ENCODE measurements at regions not wholly inside any gene's neighbourhood (a gene's known extent, or its start where the extent isn't known, plus 50 kb on each side); places are given as distances from the start of the nearest gene placed in this dataset.

DNA sequence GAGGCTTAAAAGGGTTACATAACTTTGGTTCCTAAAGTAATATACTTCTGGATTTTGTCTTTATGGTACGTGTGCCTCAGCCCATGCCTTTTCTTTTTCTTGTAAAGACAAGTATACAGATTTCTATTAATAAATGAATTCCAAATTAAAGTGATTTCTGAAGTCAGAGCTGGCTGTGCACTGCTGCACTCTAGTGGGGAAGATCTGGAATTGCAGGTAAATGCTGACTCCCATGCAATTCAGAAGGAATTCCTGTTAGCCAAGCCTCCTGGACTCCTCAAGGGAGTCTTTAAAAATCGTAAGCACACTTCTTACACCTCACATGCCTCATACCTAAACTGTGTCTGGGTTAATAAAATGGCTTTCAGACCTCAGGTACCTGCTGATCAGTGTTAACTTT lies 118.4 kb upstream of the SLC7A1 start:
- no peak overlapping the region for H3K14ac ChIP-seq (ENCODE audit: low read length in 2 of 2)

DNA sequence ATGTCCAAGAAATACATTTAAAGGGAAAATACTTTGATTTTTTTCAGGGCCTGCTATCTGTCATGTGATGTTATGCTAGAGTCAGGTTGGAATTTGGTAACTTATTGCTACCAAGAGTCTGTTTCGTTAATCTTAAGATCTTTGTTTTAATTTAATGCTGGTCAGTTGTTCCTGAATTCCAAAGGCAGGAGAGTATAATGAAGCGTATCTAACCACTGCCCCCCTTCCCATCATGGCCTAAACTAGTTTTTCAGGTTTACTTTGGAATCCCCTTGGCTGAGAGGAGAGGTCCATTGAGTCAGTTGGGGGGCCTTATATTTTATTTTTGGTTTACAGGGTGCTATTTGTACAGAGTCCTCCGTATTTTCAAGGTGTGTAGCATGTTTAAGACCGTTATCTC lies 116.3 kb upstream of the SLC7A1 start:
- H2BK120ac ChIP-seq (ENCODE audit: low read depth, low read length) = no peak overlapping the region
- no peak overlapping the region for H3K14ac ChIP-seq (ENCODE audit: low read length in 2 of 2)
- no peak overlapping the region for H3K18ac ChIP-seq (ENCODE audit: low read depth in 1 of 2, low read length in 2 of 2)
- no peak overlapping the region for H3K4me2 ChIP-seq (ENCODE audit: low read length, poor library complexity, severe bottlenecking)
- peaks cover 3 to 12% of the 10 kb centered on the region in 2 experiments for H3K27me3 ChIP-seq (ENCODE audit: control insufficient read depth in 1 of 2, insufficient read depth in 1 of 2, low read length in 2 of 2)
- peaks cover 2% of the 10 kb centered on the region for H3K4me1 ChIP-seq (ENCODE audit: control insufficient read depth, insufficient read depth, low read depth, low read length)
- H3K36me3 ChIP-seq (ENCODE audit: control insufficient read depth in 1 of 2, insufficient read depth in 2 of 2, low read depth in 1 of 2, low read length in 2 of 2) = no peaks in the 10 kb centered on the region
- no peak overlapping the region for H3K9ac ChIP-seq (ENCODE audit: low read length)
- no peak for DNase-seq
- no peak overlapping the region for H2BK15ac ChIP-seq (ENCODE audit: low read depth, poor library complexity, severe bottlenecking)
- H3K79me1 ChIP-seq (replicated peaks; ENCODE audit: low read length, poor library complexity, severe bottlenecking) = no peaks in the 10 kb centered on the region
- H4K8ac ChIP-seq (ENCODE audit: low read length) = no peak overlapping the region
- H2BK12ac ChIP-seq (ENCODE audit: low read length in 2 of 2) = no peak overlapping the region
- H2AFZ ChIP-seq (ENCODE audit: low read depth, low read length) = no peak overlapping the region
- no peak overlapping the region for H2AK5ac ChIP-seq (ENCODE audit: low read length, severe bottlenecking)
- H3K9me3 ChIP-seq (ENCODE audit: control insufficient read depth, low read length) = peaks cover 21% of the 10 kb centered on the region
- H3K4me3 ChIP-seq (ENCODE audit: insufficient read depth in 1 of 2, low read depth in 1 of 2, low read length in 2 of 2) = no peak overlapping the region
- no peak overlapping the region for H2BK5ac ChIP-seq (ENCODE audit: low read depth, low read length, poor library complexity, severe bottlenecking)
- no peak overlapping the region for H4K91ac ChIP-seq (ENCODE audit: low read length)
- no peak overlapping the region for H3K4ac ChIP-seq (ENCODE audit: low read depth in 1 of 2, low read length in 2 of 2)
- no peak overlapping the region for H3K27ac ChIP-seq (ENCODE audit: low read length, poor library complexity, severe bottlenecking)
- 97% methylated on average over 4 of the region's 4 CpGs for WGBS
- H3K23ac ChIP-seq (ENCODE audit: low read length in 2 of 2) = no peak overlapping the region

More for the DNA sequence above, 118.4 kb upstream of the SLC7A1 start:
- Histone ChIP-seq H3K27ac (ENCODE audit: low read length, poor library complexity, severe bottlenecking) (no peak overlapping the region), H3K9ac (ENCODE audit: low read length) (no peak overlapping the region), H2BK120ac (ENCODE audit: low read depth, low read length) (no peak overlapping the region), H3K79me1 (replicated peaks; ENCODE audit: low read length, poor library complexity, severe bottlenecking) (no peaks in the 10 kb centered on the region), H3K36me3 (ENCODE audit: control insufficient read depth in 1 of 2, insufficient read depth in 2 of 2, low read depth in 1 of 2, low read length in 2 of 2) (no peaks in the 10 kb centered on the region), H3K4ac (ENCODE audit: low read depth in 1 of 2, low read length in 2 of 2) (no peak overlapping the region), H3K4me3 (ENCODE audit: insufficient read depth in 1 of 2, low read depth in 1 of 2, low read length in 2 of 2) (no peak overlapping the region), H3K9me3 (ENCODE audit: control insufficient read depth, low read length) (peaks cover 21% of the 10 kb centered on the region), H4K91ac (ENCODE audit: low read length) (no peak overlapping the region), H3K4me2 (ENCODE audit: low read length, poor library complexity, severe bottlenecking) (no peak overlapping the region), H3K27me3 (ENCODE audit: control insufficient read depth in 1 of 2, insufficient read depth in 1 of 2, low read length in 2 of 2) (peaks cover 3 to 12% of the 10 kb centered on the region in 2 experiments), H2BK15ac (ENCODE audit: low read depth, poor library complexity, severe bottlenecking) (no peak overlapping the region), H4K8ac (ENCODE audit: low read length) (no peak overlapping the region), H3K18ac (ENCODE audit: low read depth in 1 of 2, low read length in 2 of 2) (no peak overlapping the region), H3K23ac (ENCODE audit: low read length in 2 of 2) (no peak overlapping the region), H2AK5ac (ENCODE audit: low read length, severe bottlenecking) (no peak overlapping the region), H2BK5ac (ENCODE audit: low read depth, low read length, poor library complexity, severe bottlenecking) (no peak overlapping the region), H2BK12ac (ENCODE audit: low read length in 2 of 2) (no peak overlapping the region), H2AFZ (ENCODE audit: low read depth, low read length) (no peak overlapping the region), H3K4me1 (ENCODE audit: control insufficient read depth, insufficient read depth, low read depth, low read length) (no peaks in the 10 kb centered on the region)
- DNase-seq = no peak
- WGBS = 14% methylated on average over 1 of the region's 2 CpGs

DNA sequence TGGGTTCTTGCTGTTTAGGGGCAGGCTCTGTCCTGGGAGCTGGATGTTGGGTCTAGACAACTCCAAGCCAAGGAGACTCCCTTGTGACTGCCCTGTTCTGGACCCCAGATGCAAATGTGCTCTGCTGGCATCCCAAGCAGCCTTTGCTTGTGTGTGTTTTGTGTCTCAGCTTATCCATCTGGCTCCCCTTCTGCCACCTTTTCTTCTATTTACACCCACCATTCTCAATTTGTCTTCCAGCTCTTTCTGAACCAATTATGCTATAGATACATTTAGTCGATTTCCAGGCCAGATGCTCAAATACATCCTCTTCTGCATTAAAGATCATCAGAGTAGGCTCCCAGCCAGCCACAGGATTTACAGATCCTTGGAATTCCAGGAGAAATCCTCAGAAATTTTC lies 115.0 kb upstream of the SLC7A1 start:
- Histone ChIP-seq H3K4me3 (ENCODE audit: insufficient read depth in 1 of 2, low read depth in 1 of 2, low read length in 2 of 2) (no peak overlapping the region), H2BK5ac (ENCODE audit: low read depth, low read length, poor library complexity, severe bottlenecking) (no peak overlapping the region), H3K14ac (ENCODE audit: low read length in 2 of 2) (no peak overlapping the region), H3K18ac (ENCODE audit: low read depth in 1 of 2, low read length in 2 of 2) (no peak overlapping the region), H3K27ac (ENCODE audit: low read length, poor library complexity, severe bottlenecking) (no peak overlapping the region), H3K9ac (ENCODE audit: low read length) (no peak overlapping the region), H4K91ac (ENCODE audit: low read length) (no peak overlapping the region), H2BK120ac (ENCODE audit: low read depth, low read length) (no peak overlapping the region), H3K4me2 (ENCODE audit: low read length, poor library complexity, severe bottlenecking) (no peak overlapping the region), H3K4ac (ENCODE audit: low read depth in 1 of 2, low read length in 2 of 2) (no peak overlapping the region), H3K79me1 (replicated peaks; ENCODE audit: low read length, poor library complexity, severe bottlenecking) (no peaks in the 10 kb centered on the region), H2AK5ac (ENCODE audit: low read length, severe bottlenecking) (no peak overlapping the region), H3K27me3 (ENCODE audit: control insufficient read depth in 1 of 2, insufficient read depth in 1 of 2, low read length in 2 of 2) (peaks cover 3 to 5% of the 10 kb centered on the region in 2 experiments), H3K23ac (ENCODE audit: low read length in 2 of 2) (no peak overlapping the region), H2BK15ac (ENCODE audit: low read depth, poor library complexity, severe bottlenecking) (no peak overlapping the region), H3K9me3 (ENCODE audit: control insufficient read depth, low read length) (peaks cover 21% of the 10 kb centered on the region), H3K4me1 (ENCODE audit: control insufficient read depth, insufficient read depth, low read depth, low read length) (peaks cover 2% of the 10 kb centered on the region), H4K8ac (ENCODE audit: low read length) (no peak overlapping the region), H2AFZ (ENCODE audit: low read depth, low read length) (no peak overlapping the region), H3K36me3 (ENCODE audit: control insufficient read depth in 1 of 2, insufficient read depth in 2 of 2, low read depth in 1 of 2, low read length in 2 of 2) (peaks cover 0 to 3% of the 10 kb centered on the region in 2 experiments), H2BK12ac (ENCODE audit: low read length in 2 of 2) (no peak overlapping the region)
- WGBS = 91% methylated on average over 1 of the region's 1 CpG
- no peak for DNase-seq

GRCh38 chr13:29709407-29710069 lies 114.0 kb upstream of the SLC7A1 start:
- H3K4ac ChIP-seq (ENCODE audit: low read depth in 1 of 2, low read length in 2 of 2) = no peak overlapping the region
- no peak overlapping the region for H2BK15ac ChIP-seq (ENCODE audit: low read depth, poor library complexity, severe bottlenecking)
- peaks cover 2% of the 10 kb centered on the region for H3K4me1 ChIP-seq (ENCODE audit: control insufficient read depth, insufficient read depth, low read depth, low read length)
- H2AK5ac ChIP-seq (ENCODE audit: low read length, severe bottlenecking) = no peak overlapping the region
- H3K79me1 ChIP-seq (replicated peaks; ENCODE audit: low read length, poor library complexity, severe bottlenecking) = no peaks in the 10 kb centered on the region
- no peak overlapping the region for H3K4me2 ChIP-seq (ENCODE audit: low read length, poor library complexity, severe bottlenecking)
- H3K9me3 ChIP-seq (ENCODE audit: control insufficient read depth, low read length) = peaks cover 11% of the 10 kb centered on the region
- no peak overlapping the region for H2AFZ ChIP-seq (ENCODE audit: low read depth, low read length)
- H3K27ac ChIP-seq (ENCODE audit: low read length, poor library complexity, severe bottlenecking) = no peak overlapping the region
- no peak overlapping the region for H3K4me3 ChIP-seq (ENCODE audit: insufficient read depth in 1 of 2, low read depth in 1 of 2, low read length in 2 of 2)
- no peak overlapping the region for H3K9ac ChIP-seq (ENCODE audit: low read length)
- H3K27me3 ChIP-seq (ENCODE audit: control insufficient read depth in 1 of 2, insufficient read depth in 1 of 2, low read length in 2 of 2) = peaks cover 3 to 5% of the 10 kb centered on the region in 2 experiments
- H3K18ac ChIP-seq (ENCODE audit: low read depth in 1 of 2, low read length in 2 of 2) = no peak overlapping the region
- no peak overlapping the region for H2BK5ac ChIP-seq (ENCODE audit: low read depth, low read length, poor library complexity, severe bottlenecking)
- H3K23ac ChIP-seq (ENCODE audit: low read length in 2 of 2) = no peak overlapping the region
- H2BK12ac ChIP-seq (ENCODE audit: low read length in 2 of 2) = no peak overlapping the region
- H4K91ac ChIP-seq (ENCODE audit: low read length) = no peak overlapping the region
- H3K36me3 ChIP-seq (ENCODE audit: control insufficient read depth in 1 of 2, insufficient read depth in 2 of 2, low read depth in 1 of 2, low read length in 2 of 2) = peaks cover 0 to 3% of the 10 kb centered on the region in 2 experiments
- no peak overlapping the region for H3K14ac ChIP-seq (ENCODE audit: low read length in 2 of 2)
- no peak overlapping the region for H4K8ac ChIP-seq (ENCODE audit: low read length)
- WGBS = 79% methylated on average over 14 of the region's 14 CpGs
- DNase-seq = no peak
- H2BK120ac ChIP-seq (ENCODE audit: low read depth, low read length) = no peak overlapping the region
